SK-N-SH treated with all-trans-retinoic acid at 6 μM for 48 hours (cell line): ENCODE measurements at regions not wholly inside any gene's neighbourhood (a gene's known extent, or its start where the extent isn't known, plus 50 kb on each side); places are given as distances from the start of the nearest gene placed in this dataset.

Source experiments
- ARNTL ChIP-seq: fragments of 450-650 bp; formaldehyde crosslinking; IDR thresholded peaks from 2 replicates; pipeline ENCODE4 v1.5.0; 2020; ENCODE audit warnings: low read depth, mild to moderate bottlenecking, moderate library complexity, borderline replicate concordance
- CREB5 ChIP-seq: fragments of 250-450 bp; sonication (Bioruptor Pico); IDR thresholded peaks from 2 replicates; pipeline ENCODE4 v1.5.1; 2020; ENCODE audit warnings: low read depth, mild to moderate bottlenecking, moderate library complexity
- CSDC2 ChIP-seq: fragments of 250-450 bp; sonication (Bioruptor Pico); IDR thresholded peaks from 2 replicates; pipeline ENCODE4 v1.5.0; 2020; ENCODE audit warnings: mild to moderate bottlenecking, moderate library complexity
- ESRRG ChIP-seq: fragments of 250-450 bp; sonication (Bioruptor Pico); IDR thresholded peaks from 2 replicates; pipeline ENCODE4 v1.6.1; 2021; ENCODE audit warnings: mild to moderate bottlenecking
- PATZ1 ChIP-seq: fragments of 250-450 bp; sonication (Bioruptor Pico); IDR thresholded peaks from 2 replicates; pipeline ENCODE4 v1.8.0; 2020; ENCODE audit warnings: mild to moderate bottlenecking, moderate library complexity, borderline replicate concordance
- POU6F1 ChIP-seq: fragments of 250-450 bp; sonication (Bioruptor Pico); IDR thresholded peaks from 2 replicates; pipeline ENCODE4 v1.8.0; 2021; ENCODE audit warnings: low read depth, mild to moderate bottlenecking, moderate library complexity, borderline replicate concordance
- RARB ChIP-seq: fragments of 250-450 bp; sonication (Bioruptor Pico); IDR thresholded peaks from 2 replicates; pipeline ENCODE4 v1.8.0; 2021; ENCODE audit warnings: mild to moderate bottlenecking, moderate library complexity
- SNAI2 ChIP-seq: fragments of 250-450 bp; sonication (Bioruptor Pico); IDR thresholded peaks from 2 replicates; pipeline ENCODE4 v1.5.0; 2020; ENCODE audit warnings: mild to moderate bottlenecking, moderate library complexity
- TCF4 ChIP-seq: fragments of 250-450 bp; sonication (Bioruptor Pico); IDR thresholded peaks from 2 replicates; pipeline ENCODE4 v1.8.0; 2021; ENCODE audit warnings: mild to moderate bottlenecking, moderate library complexity, borderline replicate concordance
- TSHZ2 ChIP-seq: fragments of 250-450 bp; sonication (Bioruptor Pico); IDR thresholded peaks from 2 replicates; pipeline ENCODE4 v1.5.0; 2020; ENCODE audit warnings: mild to moderate bottlenecking, moderate library complexity
- ZC3H10 ChIP-seq: fragments of 250-450 bp; sonication (Bioruptor Pico); IDR thresholded peaks from 2 replicates; pipeline ENCODE4 v1.5.1; 2021; ENCODE audit warnings: mild to moderate bottlenecking, moderate library complexity
- ZFP3 ChIP-seq: fragments of 250-450 bp; sonication (Bioruptor Pico); IDR thresholded peaks from 2 replicates; pipeline ENCODE4 v1.5.0; 2020; ENCODE audit warnings: mild to moderate bottlenecking, moderate library complexity
- ZNF565 ChIP-seq: fragments of 450-650 bp; formaldehyde crosslinking; conservative IDR thresholded peaks from 2 replicates; pipeline ENCODE4 v1.5.0; 2020; ENCODE audit warnings: low read depth, mild to moderate bottlenecking, moderate library complexity

- TF ChIP-seq ZFP3 (CRISPR knock-in tag), result no peak
- TF ChIP-seq RARB (CRISPR knock-in tag), result no peak
- no peak for TF ChIP-seq PATZ1 (CRISPR knock-in tag)
- no peak for TF ChIP-seq ESRRG (CRISPR knock-in tag)
- TF ChIP-seq ZC3H10 (CRISPR knock-in tag), result no peak
- no peak for TF ChIP-seq TSHZ2 (CRISPR knock-in tag)
- no peak for TF ChIP-seq ARNTL (CRISPR knock-in tag)
- no peak for TF ChIP-seq CSDC2 (CRISPR knock-in tag)
- TF ChIP-seq SNAI2 (CRISPR knock-in tag), result no peak
- no peak for TF ChIP-seq ZNF565 (CRISPR knock-in tag)
- no peak for TF ChIP-seq POU6F1
- no peak for TF ChIP-seq TCF4 (CRISPR knock-in tag)
- no peak for TF ChIP-seq CREB5 (CRISPR knock-in tag)
These were observed 122.3 kb upstream of the GRIK3 start for GRCh38 chr1:37156646-37157045.
